ENCODE measurements at regions not wholly inside any gene's neighbourhood (a gene's known extent, or its start where the extent isn't known, plus 50 kb on each side); places are given as distances from the start of the nearest gene placed in this dataset.

- no peak overlapping the region for H3K27ac ChIP-seq (ENCODE audit: low read depth, low read length)
- no peak overlapping the region for H3K4me2 ChIP-seq (ENCODE audit: low read length)
These were observed 164.2 kb downstream of the MACROH2A1 start for GRCh38 chr5:135234666-135235401.

GRCh38 chr5:135234242-135234641 lies 164.8 kb downstream of the MACROH2A1 start:
- Histone ChIP-seq H3K4me2 (ENCODE audit: low read length) (no peak overlapping the region), H3K9me3 (ENCODE audit: control insufficient read depth, insufficient read depth, low read length) (no peaks in the 10 kb centered on the region), H3K9me2 (replicated peaks; ENCODE audit: control insufficient read depth, low read length) (no peaks in the 10 kb centered on the region), H3K4me3 (ENCODE audit: low read length) (no peak overlapping the region), H3K36me3 (ENCODE audit: control insufficient read depth, low read length) (no peaks in the 10 kb centered on the region), H3K27ac (ENCODE audit: low read depth, low read length) (no peak overlapping the region), H3F3A (ENCODE audit: control insufficient read depth, insufficient read depth) (no peaks in the 10 kb centered on the region), H4K20me1 (ENCODE audit: control insufficient read depth, insufficient read depth, low read depth, low read length) (no peaks in the 10 kb centered on the region), H3K27me3 (ENCODE audit: control insufficient read depth, low read length) (no peaks in the 10 kb centered on the region), H3K79me2 (ENCODE audit: control insufficient read depth, low read length) (no peaks in the 10 kb centered on the region), H3K4me1 (ENCODE audit: control insufficient read depth, low read length) (no peaks in the 10 kb centered on the region)
- no peak for TF ChIP-seq EZH2phosphoT487 (IDR thresholded peaks at IDR 0.05; ENCODE audit: borderline replicate concordance, low read length)
- TF ChIP-seq CTCF (IDR thresholded peaks at IDR 0.05; ENCODE audit: low read depth, low read length, poor library complexity, severe bottlenecking), result no peak

More at GRCh38 chr5:135234666-135235401, 164.2 kb downstream of the MACROH2A1 start:
- no peak for TF ChIP-seq EZH2phosphoT487 (IDR thresholded peaks at IDR 0.05; ENCODE audit: borderline replicate concordance, low read length)
- Histone ChIP-seq H3K27me3 (ENCODE audit: control insufficient read depth, low read length) (no peaks in the 10 kb centered on the region), H4K20me1 (ENCODE audit: control insufficient read depth, insufficient read depth, low read depth, low read length) (no peaks in the 10 kb centered on the region), H3K9me2 (replicated peaks; ENCODE audit: control insufficient read depth, low read length) (no peaks in the 10 kb centered on the region), H3K36me3 (ENCODE audit: control insufficient read depth, low read length) (no peaks in the 10 kb centered on the region), H3K79me2 (ENCODE audit: control insufficient read depth, low read length) (no peaks in the 10 kb centered on the region), H3F3A (ENCODE audit: control insufficient read depth, insufficient read depth) (no peaks in the 10 kb centered on the region), H3K9me3 (ENCODE audit: control insufficient read depth, insufficient read depth, low read length) (no peaks in the 10 kb centered on the region), H3K4me3 (ENCODE audit: low read length) (no peak overlapping the region), H3K4me1 (ENCODE audit: control insufficient read depth, low read length) (no peaks in the 10 kb centered on the region)

DNA sequence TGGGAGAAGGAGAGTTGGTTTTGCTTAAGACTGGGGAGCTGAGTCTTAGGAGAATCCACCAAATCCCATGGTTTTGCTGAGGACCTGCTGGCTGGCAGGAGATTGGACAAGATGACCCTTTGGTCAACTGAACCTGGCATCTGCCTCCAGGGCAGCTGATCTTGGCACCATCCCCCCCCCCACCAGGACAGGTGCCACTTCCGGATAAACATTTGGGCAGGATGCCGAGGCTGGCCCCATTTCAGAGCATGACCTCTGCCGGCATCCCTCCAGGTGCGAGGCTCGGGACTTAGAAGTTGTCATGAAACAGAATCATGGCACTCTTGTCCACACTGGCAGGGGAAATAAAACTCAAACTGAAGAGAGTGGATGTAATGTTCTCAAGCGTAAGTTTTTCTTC lies 165.6 kb downstream of the MACROH2A1 start:
- Histone ChIP-seq H3K27ac (ENCODE audit: low read depth, low read length) (no peak overlapping the region), H3K36me3 (ENCODE audit: control insufficient read depth, low read length) (no peaks in the 10 kb centered on the region), H3K4me3 (ENCODE audit: low read length) (no peak overlapping the region), H3K4me2 (ENCODE audit: low read length) (no peak overlapping the region), H3K9me3 (ENCODE audit: control insufficient read depth, insufficient read depth, low read length) (no peaks in the 10 kb centered on the region), H3K79me2 (ENCODE audit: control insufficient read depth, low read length) (no peaks in the 10 kb centered on the region), H3K9me2 (replicated peaks; ENCODE audit: control insufficient read depth, low read length) (no peaks in the 10 kb centered on the region), H3K4me1 (ENCODE audit: control insufficient read depth, low read length) (no peaks in the 10 kb centered on the region), H3K27me3 (ENCODE audit: control insufficient read depth, low read length) (no peaks in the 10 kb centered on the region), H3F3A (ENCODE audit: control insufficient read depth, insufficient read depth) (no peaks in the 10 kb centered on the region), H4K20me1 (ENCODE audit: control insufficient read depth, insufficient read depth, low read depth, low read length) (no peaks in the 10 kb centered on the region)
- TF ChIP-seq CTCF (IDR thresholded peaks at IDR 0.05; ENCODE audit: low read depth, low read length, poor library complexity, severe bottlenecking) (no peak), EZH2phosphoT487 (IDR thresholded peaks at IDR 0.05; ENCODE audit: borderline replicate concordance, low read length) (no peak)

DNA sequence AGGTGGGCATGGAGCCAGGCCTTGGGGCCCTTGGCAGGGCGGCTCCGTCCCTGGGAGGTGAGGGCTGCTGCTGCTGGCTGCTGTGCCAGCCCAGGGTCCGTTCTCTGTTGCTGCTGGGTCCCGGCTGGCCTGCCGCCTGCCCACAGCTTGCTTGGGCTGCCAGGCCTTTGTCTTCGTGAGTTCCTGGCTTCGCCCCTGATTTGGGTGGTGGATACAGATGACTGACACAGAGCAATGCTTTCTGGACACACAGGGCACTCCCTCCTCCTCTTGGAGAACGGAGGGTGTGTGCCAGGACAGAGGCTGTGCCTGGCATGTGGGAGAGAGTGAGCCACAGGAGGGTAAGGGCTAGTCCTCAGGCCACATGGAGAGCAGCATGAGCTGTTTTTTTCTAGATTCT lies 166.1 kb downstream of the MACROH2A1 start:
- Histone ChIP-seq H3K27ac (ENCODE audit: low read depth, low read length) (no peak overlapping the region), H3K27me3 (ENCODE audit: control insufficient read depth, low read length) (no peaks in the 10 kb centered on the region), H3K9me2 (replicated peaks; ENCODE audit: control insufficient read depth, low read length) (no peaks in the 10 kb centered on the region), H3K79me2 (ENCODE audit: control insufficient read depth, low read length) (no peaks in the 10 kb centered on the region), H4K20me1 (ENCODE audit: control insufficient read depth, insufficient read depth, low read depth, low read length) (no peaks in the 10 kb centered on the region), H3K36me3 (ENCODE audit: control insufficient read depth, low read length) (no peaks in the 10 kb centered on the region), H3K4me3 (ENCODE audit: low read length) (no peak overlapping the region), H3K4me2 (ENCODE audit: low read length) (no peak overlapping the region), H3K4me1 (ENCODE audit: control insufficient read depth, low read length) (no peaks in the 10 kb centered on the region), H3K9me3 (ENCODE audit: control insufficient read depth, insufficient read depth, low read length) (no peaks in the 10 kb centered on the region), H3F3A (ENCODE audit: control insufficient read depth, insufficient read depth) (no peaks in the 10 kb centered on the region)
- TF ChIP-seq CTCF (IDR thresholded peaks at IDR 0.05; ENCODE audit: low read depth, low read length, poor library complexity, severe bottlenecking) (no peak), EZH2phosphoT487 (IDR thresholded peaks at IDR 0.05; ENCODE audit: borderline replicate concordance, low read length) (no peak)
